Nephron progenitor cell (in vitro differentiated cells): ENCODE measurements at regions not wholly inside any gene's neighbourhood (a gene's known extent, or its start where the extent isn't known, plus 50 kb on each side); places are given as distances from the start of the nearest gene placed in this dataset.
A peak's percentile ranks its signal among the peaks of the same experiment; 100 is the strongest.

Experiments
- DNase-seq: peaks from one replicate; pipeline ENCODE4 v3.0.0; 2021
- H3K27ac Mint-ChIP-seq: 2 replicates; pipeline ENCODE4 v1.8.0; 2021; ENCODE audit warnings: mild to moderate bottlenecking, moderate library complexity, mixed read lengths
- H3K27me3 Mint-ChIP-seq: 2 replicates; pipeline ENCODE4 v1.8.0; 2021; ENCODE audit warnings: mild to moderate bottlenecking, low read depth, mixed read lengths; ENCODE audit not compliant: poor library complexity
- H3K36me3 Mint-ChIP-seq: 2 replicates; pipeline ENCODE4 v1.8.0; 2021; ENCODE audit warnings: low read depth, mixed read lengths
- H3K4me1 Mint-ChIP-seq: 2 replicates; pipeline ENCODE4 v1.8.0; 2021; ENCODE audit warnings: mixed read lengths
- H3K4me3 Mint-ChIP-seq: 2 replicates; pipeline ENCODE4 v1.8.0; 2021; ENCODE audit warnings: mild to moderate bottlenecking, moderate library complexity, mixed read lengths
- H3K9me3 Mint-ChIP-seq: 2 replicates; pipeline ENCODE4 v1.8.0; 2021; ENCODE audit warnings: mild to moderate bottlenecking, moderate library complexity, mixed read lengths
- TF ChIP-seq, protein P1 (sequence below): fragments of 200-600 bp; sonication (generic); IDR thresholded peaks from 2 replicates; pipeline ENCODE4 v1.5.0; 2021; ENCODE audit warnings: antibody characterized with exemption

DNA sequence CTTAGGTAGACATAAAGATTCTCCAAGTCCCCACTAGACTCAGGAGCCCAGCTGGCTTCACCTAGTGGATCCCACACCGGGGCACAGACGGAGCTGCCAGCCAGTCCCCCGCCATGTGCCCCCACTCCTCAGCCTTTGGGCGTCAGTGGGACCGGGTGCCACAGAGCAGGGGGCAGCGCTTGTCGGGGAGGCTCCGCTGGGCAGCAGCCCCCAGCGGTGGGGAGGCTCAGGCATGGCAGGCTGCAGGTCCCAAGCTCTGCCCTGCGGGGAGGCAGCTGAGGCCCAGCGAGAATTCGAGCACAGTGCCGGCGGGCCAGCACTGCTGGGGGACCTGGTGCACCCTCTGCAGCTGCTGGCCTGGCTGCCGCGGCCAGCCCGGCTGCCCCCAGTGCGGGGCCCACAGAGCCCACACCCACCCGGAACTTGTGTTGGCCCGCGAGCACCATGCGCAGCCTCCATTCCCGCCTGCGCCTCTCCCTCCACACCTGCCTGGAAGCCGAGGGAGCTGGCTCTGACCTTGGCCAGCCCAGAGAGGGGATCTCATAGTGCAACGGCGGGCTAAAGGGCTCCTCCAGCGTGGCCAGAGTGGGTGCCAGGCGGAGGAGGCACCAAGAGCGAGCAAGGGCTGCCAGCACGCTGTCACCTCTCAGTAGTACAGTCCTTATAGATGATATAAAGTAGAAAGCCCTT, 390.7 kb downstream of the PLK2 start:
- no peak for DNase-seq
- H3K27me3 Mint-ChIP-seq = no peaks in the 10 kb centered on the region
- no peaks in the 10 kb centered on the region for H3K36me3 Mint-ChIP-seq

DNA sequence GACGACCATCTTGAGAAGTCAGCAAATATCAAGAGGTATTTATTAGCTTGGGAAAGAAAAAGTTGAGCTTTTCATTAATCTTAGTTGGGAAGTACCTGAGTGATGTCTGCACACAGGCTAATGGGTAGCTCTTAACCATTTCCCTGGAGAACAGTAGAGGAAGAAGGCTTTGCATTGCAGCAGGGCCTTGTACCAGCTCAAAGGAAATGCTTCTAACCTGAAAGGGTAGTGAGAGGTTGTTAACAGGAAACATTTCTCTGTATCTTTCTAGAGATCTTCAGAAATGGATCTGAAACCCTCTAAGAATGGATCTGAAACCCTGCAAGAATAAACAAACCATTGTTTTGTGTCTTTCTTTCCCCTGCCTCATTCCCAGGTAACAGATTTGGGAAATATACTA, 393.3 kb downstream of the PLK2 start:
- no peak overlapping the region for H3K4me3 Mint-ChIP-seq
- no peak overlapping the region for H3K27ac Mint-ChIP-seq
- no peaks in the 10 kb centered on the region for H3K36me3 Mint-ChIP-seq
- H3K9me3 Mint-ChIP-seq = peaks cover 8% of the 10 kb centered on the region
- TF ChIP-seq, protein P1, sequence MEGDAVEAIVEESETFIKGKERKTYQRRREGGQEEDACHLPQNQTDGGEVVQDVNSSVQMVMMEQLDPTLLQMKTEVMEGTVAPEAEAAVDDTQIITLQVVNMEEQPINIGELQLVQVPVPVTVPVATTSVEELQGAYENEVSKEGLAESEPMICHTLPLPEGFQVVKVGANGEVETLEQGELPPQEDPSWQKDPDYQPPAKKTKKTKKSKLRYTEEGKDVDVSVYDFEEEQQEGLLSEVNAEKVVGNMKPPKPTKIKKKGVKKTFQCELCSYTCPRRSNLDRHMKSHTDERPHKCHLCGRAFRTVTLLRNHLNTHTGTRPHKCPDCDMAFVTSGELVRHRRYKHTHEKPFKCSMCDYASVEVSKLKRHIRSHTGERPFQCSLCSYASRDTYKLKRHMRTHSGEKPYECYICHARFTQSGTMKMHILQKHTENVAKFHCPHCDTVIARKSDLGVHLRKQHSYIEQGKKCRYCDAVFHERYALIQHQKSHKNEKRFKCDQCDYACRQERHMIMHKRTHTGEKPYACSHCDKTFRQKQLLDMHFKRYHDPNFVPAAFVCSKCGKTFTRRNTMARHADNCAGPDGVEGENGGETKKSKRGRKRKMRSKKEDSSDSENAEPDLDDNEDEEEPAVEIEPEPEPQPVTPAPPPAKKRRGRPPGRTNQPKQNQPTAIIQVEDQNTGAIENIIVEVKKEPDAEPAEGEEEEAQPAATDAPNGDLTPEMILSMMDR = no peak
- no peak for DNase-seq
- peaks cover 30% of the 10 kb centered on the region for H3K4me1 Mint-ChIP-seq
- H3K27me3 Mint-ChIP-seq = no peaks in the 10 kb centered on the region

More for the DNA sequence above, 390.7 kb downstream of the PLK2 start:
- H3K9me3 Mint-ChIP-seq = peaks cover 8% of the 10 kb centered on the region
- TF ChIP-seq, protein P1 = no peak
- H3K27ac Mint-ChIP-seq = no peak overlapping the region
- H3K4me1 Mint-ChIP-seq = peaks cover 45% of the 10 kb centered on the region
- H3K4me3 Mint-ChIP-seq = no peak overlapping the region

DNA sequence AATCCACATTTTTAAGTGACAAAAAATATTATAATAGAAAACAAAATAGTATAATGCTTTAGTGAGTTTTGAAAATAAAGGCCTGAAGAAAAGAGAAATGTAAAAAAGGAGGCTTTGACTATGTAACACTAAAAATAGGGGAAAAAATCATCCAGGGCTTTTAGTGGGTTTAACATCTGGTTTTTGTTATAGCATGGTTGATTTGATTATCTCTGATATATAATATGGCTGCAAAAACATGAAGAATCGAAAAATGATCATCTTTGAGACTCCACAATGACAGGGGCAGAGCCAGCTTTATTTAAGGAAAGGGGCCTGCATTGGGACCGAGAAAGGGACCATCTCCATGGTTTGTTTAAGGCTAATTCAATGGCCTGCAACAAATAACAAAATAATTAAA, 393.8 kb downstream of the PLK2 start:
- H3K36me3 Mint-ChIP-seq = no peaks in the 10 kb centered on the region
- TF ChIP-seq, protein P1 = no peak
- peaks cover 8% of the 10 kb centered on the region for H3K9me3 Mint-ChIP-seq
- H3K4me1 Mint-ChIP-seq = peaks cover 30% of the 10 kb centered on the region
- H3K4me3 Mint-ChIP-seq = no peak overlapping the region
- no peaks in the 10 kb centered on the region for H3K27me3 Mint-ChIP-seq
- DNase-seq = no peak
- no peak overlapping the region for H3K27ac Mint-ChIP-seq

DNA sequence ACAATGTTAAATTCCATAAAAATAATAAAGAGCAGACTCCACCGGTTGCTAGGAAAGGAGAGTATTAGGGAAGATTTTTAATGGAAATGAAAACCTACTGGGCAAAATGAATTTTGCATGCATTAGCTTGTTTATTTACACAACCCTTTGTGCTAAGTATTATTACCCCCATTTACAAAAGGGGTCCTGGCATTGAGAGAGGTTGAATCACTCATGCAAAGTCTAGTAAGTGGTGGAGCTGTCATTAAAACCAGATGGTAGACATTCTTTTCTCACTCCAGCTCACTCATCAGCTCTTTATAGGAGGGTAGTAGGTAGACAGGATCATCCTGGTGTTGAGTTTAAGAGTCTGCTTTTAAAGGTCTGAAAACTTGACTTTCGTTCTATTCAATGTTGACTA, 395.1 kb downstream of the PLK2 start:
- Mint-ChIP-seq H3K27ac (no peak overlapping the region), H3K36me3 (no peaks in the 10 kb centered on the region), H3K9me3 (peaks cover 9% of the 10 kb centered on the region), H3K4me1 (peaks cover 39% of the 10 kb centered on the region), H3K4me3 (no peak overlapping the region), H3K27me3 (no peaks in the 10 kb centered on the region)
- TF ChIP-seq, protein P1 = no peak
- DNase-seq = no peak

DNA sequence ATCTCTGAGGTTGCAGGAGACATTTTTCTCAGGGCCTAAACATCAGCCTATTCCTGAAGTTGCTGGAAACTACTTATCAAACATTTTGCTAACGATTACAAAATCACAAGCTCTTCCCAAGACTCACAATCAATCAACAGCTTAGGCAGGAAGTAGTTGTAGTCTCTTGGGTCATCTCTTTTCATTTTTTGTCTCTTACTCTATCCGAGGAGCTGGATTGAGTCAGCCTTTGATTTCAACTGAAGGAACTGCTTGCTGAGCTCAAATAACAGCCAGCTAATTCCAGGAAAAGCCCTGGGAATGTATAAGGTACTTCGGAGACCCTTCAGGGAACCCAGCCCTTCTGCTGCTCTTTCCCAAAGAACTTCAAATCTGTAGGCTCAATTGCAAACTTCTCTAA, 398.9 kb downstream of the PLK2 start:
- peaks cover 27% of the 10 kb centered on the region for H3K9me3 Mint-ChIP-seq
- no peak for DNase-seq
- no peaks in the 10 kb centered on the region for H3K27me3 Mint-ChIP-seq
- peaks cover 7% of the 10 kb centered on the region for H3K36me3 Mint-ChIP-seq
- peaks cover 43% of the 10 kb centered on the region for H3K4me1 Mint-ChIP-seq
- peak overlapping the region; percentile 1 for H3K27ac Mint-ChIP-seq
- TF ChIP-seq, protein P1 = no peak
- H3K4me3 Mint-ChIP-seq = no peak overlapping the region

DNA sequence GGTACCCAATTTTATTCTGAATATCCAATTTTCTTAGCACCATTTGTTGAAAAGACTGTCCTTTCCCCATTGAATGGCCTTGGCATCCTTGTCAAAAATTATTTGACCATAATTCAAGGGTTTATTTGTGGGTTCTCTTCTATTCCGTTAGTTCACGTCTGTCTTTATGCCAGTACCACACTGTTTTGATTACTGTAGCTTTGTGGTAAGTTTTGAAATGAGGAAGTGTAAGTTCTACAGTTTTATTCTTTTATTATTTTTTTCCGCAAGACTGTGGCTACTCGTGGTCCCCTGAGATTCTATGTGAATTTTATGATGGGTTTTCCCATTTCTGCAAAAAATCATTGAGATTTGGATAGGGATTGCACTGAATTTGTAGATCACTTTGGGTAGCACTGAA, 402.6 kb downstream of the PLK2 start:
- no peak overlapping the region for H3K27ac Mint-ChIP-seq
- no peak overlapping the region for H3K4me3 Mint-ChIP-seq
- peaks cover 25% of the 10 kb centered on the region for H3K4me1 Mint-ChIP-seq
- peaks cover 45% of the 10 kb centered on the region for H3K9me3 Mint-ChIP-seq
- TF ChIP-seq, protein P1 = no peak
- DNase-seq = no peak
- no peaks in the 10 kb centered on the region for H3K27me3 Mint-ChIP-seq
- peaks cover 10% of the 10 kb centered on the region for H3K36me3 Mint-ChIP-seq
